ENCODE measurements at regions not wholly inside any gene's neighbourhood (a gene's known extent, or its start where the extent isn't known, plus 50 kb on each side); places are given as distances from the start of the nearest gene placed in this dataset.

DNA sequence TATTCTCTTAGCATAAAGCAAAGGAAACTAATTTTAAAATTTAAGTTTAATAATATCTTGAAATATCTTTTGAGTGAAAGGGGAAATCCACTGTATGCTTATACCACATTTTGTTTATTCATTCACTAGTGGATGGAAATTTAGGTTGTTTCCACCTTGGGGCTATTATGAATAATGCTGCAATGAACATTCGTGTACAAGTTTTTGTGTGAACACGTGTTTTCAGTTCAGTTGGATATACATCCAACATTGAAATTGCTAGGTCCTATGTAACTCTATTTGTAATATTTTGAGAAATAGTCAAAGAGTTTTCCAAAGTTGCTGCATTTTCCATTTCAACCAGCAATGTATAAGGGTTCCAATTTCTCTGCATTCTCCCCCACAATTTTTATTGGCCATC, 83.7 kb upstream of the ETV6 start:
- TF ChIP-seq RAD21 (conservative IDR thresholded peaks at IDR 0.05), result no peak
- TF ChIP-seq, protein P1, sequence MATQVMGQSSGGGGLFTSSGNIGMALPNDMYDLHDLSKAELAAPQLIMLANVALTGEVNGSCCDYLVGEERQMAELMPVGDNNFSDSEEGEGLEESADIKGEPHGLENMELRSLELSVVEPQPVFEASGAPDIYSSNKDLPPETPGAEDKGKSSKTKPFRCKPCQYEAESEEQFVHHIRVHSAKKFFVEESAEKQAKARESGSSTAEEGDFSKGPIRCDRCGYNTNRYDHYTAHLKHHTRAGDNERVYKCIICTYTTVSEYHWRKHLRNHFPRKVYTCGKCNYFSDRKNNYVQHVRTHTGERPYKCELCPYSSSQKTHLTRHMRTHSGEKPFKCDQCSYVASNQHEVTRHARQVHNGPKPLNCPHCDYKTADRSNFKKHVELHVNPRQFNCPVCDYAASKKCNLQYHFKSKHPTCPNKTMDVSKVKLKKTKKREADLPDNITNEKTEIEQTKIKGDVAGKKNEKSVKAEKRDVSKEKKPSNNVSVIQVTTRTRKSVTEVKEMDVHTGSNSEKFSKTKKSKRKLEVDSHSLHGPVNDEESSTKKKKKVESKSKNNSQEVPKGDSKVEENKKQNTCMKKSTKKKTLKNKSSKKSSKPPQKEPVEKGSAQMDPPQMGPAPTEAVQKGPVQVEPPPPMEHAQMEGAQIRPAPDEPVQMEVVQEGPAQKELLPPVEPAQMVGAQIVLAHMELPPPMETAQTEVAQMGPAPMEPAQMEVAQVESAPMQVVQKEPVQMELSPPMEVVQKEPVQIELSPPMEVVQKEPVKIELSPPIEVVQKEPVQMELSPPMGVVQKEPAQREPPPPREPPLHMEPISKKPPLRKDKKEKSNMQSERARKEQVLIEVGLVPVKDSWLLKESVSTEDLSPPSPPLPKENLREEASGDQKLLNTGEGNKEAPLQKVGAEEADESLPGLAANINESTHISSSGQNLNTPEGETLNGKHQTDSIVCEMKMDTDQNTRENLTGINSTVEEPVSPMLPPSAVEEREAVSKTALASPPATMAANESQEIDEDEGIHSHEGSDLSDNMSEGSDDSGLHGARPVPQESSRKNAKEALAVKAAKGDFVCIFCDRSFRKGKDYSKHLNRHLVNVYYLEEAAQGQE (IDR thresholded peaks at IDR 0.05; ENCODE audit: borderline replicate concordance), result no peak
- TF ChIP-seq, protein P2, sequence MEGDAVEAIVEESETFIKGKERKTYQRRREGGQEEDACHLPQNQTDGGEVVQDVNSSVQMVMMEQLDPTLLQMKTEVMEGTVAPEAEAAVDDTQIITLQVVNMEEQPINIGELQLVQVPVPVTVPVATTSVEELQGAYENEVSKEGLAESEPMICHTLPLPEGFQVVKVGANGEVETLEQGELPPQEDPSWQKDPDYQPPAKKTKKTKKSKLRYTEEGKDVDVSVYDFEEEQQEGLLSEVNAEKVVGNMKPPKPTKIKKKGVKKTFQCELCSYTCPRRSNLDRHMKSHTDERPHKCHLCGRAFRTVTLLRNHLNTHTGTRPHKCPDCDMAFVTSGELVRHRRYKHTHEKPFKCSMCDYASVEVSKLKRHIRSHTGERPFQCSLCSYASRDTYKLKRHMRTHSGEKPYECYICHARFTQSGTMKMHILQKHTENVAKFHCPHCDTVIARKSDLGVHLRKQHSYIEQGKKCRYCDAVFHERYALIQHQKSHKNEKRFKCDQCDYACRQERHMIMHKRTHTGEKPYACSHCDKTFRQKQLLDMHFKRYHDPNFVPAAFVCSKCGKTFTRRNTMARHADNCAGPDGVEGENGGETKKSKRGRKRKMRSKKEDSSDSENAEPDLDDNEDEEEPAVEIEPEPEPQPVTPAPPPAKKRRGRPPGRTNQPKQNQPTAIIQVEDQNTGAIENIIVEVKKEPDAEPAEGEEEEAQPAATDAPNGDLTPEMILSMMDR (IDR thresholded peaks at IDR 0.05; ENCODE audit: poor library complexity, severe bottlenecking), result no peak
- no peak for TF ChIP-seq TAF1 (IDR thresholded peaks at IDR 0.05; ENCODE audit: low read depth)
- no peak for TF ChIP-seq EZH2 (IDR thresholded peaks at IDR 0.05; ENCODE audit: borderline replicate concordance, insufficient read depth, low read length, poor library complexity, severe bottlenecking)
- TF ChIP-seq POLR2AphosphoS5 (IDR thresholded peaks at IDR 0.05), result no peak
